H1 (cell line): ENCODE measurements at regions not wholly inside any gene's neighbourhood (a gene's known extent, or its start where the extent isn't known, plus 50 kb on each side); places are given as distances from the start of the nearest gene placed in this dataset.

Source experiments
- BACH1 ChIP-seq: IDR thresholded peaks from 2 replicates; pipeline ENCODE4 v1.6.1; 2012; ENCODE audit warnings: low read length, improper control_type of control experiment
- FOSL1 ChIP-seq: IDR thresholded peaks from 2 replicates; pipeline ENCODE4 v1.6.1; 2011; ENCODE audit warnings: mild to moderate bottlenecking, low read depth, low read length, moderate library complexity; ENCODE audit not compliant: insufficient read depth
- KDM5A ChIP-seq: fragments of 200-600 bp; IDR thresholded peaks from 2 replicates; pipeline ENCODE4 v1.7.1; 2012; ENCODE audit warnings: mild to moderate bottlenecking, low read length, inconsistent platforms, mixed read lengths
- POU5F1 ChIP-seq: IDR thresholded peaks from 2 replicates; pipeline ENCODE4 v1.6.1; 2011; ENCODE audit warnings: low read depth, mild to moderate bottlenecking, low read length, moderate library complexity
- RNF2 ChIP-seq: fragments of 200-900, 300-1000 bp; sonication (generic); IDR thresholded peaks from 2 replicates; pipeline ENCODE4 v1.7.1; 2016; ENCODE audit warnings: borderline replicate concordance, low read depth, mild to moderate bottlenecking, antibody characterized with exemption, low read length; ENCODE audit not compliant: poor library complexity, severe bottlenecking; ENCODE audit errors: missing control alignments
- ZNF274 ChIP-seq: IDR thresholded peaks from 2 replicates; pipeline ENCODE4 v1.7.0; 2012; ENCODE audit warnings: low read length, borderline replicate concordance; ENCODE audit errors: extremely low read depth

DNA sequence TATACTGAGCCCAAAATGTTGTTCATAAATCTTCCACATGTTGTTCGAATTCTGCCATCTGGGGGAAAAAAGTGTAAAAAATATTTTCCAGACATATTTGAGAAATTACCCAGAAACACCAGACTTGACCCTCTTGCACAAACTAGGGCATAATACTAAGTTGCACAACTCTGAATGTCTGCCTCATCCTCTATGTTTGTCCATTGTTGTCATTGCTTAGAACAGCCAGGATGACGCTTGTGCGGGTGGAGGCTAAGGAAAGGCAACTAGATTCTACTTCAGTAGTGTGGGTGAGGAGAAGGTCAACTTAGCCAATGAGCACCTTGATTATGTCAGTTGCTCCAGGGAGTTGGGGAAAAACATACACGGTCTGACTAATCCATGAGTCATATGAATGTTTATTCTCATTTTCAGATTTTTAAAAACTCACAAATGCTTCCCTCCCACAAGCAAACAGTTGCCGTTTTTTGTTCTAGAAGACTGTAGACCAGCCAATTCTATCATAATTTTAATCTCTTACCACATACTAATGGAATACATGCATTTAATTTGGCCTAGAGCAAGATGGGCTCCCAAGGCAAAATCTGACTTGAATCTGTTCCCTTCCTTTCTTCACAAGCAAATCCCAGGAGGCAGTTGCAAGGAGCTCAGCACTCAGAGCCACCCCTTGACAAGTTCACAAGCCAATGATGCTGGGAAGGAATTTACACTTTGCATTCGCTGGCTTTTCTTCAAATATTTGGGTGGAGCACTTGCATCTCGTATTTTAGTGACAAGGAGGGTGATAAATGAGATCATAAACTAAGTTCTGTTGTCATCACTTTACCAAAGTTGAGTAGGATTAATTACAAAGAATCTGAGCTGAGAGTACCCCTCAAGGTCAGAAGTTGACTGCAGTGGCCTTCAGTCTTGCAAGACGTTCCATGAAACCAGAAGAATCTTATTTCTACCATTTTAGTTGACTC lies 163.2 kb upstream of the TWIST2 start (continued):
- TF ChIP-seq KDM5A (no peak), ZNF274 (no peak), POU5F1 (no peak), FOSL1 (no peak), RNF2 (no peak), BACH1 (no peak)
